NCI-H2107 treated with DMSO at 0.1 percent for 48 hours (cell line): ENCODE measurements at regions not wholly inside any gene's neighbourhood (a gene's known extent, or its start where the extent isn't known, plus 50 kb on each side); places are given as distances from the start of the nearest gene placed in this dataset.
"Not testable (repeated sequence)": the region's sequence is repeated elsewhere in the genome, so short reads cannot be mapped to it uniquely, and the experiment has no call there.

Experiments
- DNase-seq: peaks from one replicate; lab custom pipeline; 2025; ENCODE audit not compliant: unreplicated experiment; lab: John Stamatoyannopoulos, UW

DNA sequence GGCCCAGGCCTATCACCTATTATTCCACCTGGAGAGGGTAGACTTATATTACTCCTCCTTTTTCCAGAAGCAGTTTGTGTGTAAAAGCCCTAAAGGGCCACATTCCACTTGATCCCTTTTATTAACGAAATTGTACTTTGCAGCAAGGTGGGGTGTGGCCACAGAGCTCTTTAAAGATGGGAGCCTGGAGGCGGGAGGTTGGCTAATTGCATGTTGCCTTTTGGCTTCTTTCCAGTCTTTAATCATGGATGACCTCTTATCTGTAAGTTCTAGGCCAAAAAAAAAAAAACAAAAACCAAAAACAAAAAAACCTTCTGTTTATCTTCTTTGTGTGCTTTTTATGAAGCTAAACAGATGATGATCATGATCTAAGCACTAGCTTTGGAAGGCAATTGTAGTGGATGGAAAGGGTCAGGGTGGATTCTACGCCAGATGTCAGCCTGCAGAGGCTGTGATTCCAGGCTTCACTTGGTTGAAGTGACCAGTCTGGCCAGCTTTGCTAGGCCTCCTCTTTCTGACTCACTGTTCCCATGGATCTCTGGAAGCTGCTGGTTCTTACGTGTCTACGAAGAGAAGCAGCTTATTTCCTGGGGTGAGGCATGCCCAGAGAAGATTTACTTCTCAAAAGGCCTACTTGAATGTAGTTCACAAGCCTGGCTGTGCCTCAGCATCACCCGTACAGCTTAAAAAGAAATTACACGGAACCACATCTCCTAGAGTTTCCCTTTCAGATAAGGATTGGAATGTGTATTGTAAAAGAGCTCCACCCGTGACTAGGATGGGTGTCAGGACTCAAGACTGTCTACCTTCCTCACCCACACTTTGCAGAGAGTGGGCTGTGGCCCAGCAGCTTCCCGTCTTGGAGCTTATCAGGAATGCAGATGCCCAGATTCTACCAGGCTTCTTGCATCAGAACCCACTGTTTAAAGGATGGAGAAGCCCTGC, 330.9 kb upstream of the C2CD4B start:
- DNase-seq = no peak

DNA sequence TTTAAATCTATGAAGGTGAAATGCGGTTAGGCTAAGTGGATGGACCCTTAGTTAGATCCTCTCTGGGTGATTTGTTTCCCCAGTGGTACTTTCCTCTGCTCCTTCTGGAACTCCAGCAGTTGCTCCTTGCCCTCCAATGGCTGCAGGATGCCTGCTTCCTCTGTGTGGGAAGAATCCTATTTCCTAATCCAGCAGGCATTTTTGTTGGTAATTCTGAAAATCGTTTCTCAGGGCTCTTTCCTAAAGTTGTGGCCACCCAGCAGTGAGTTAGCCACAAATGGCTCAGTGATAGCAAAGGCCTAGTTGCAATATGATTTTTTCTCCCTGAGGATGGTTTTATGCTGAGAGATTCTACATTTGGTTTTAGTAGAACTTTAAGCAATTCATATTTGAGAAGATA, 332.3 kb upstream of the C2CD4B start:
- no peak for DNase-seq

DNA sequence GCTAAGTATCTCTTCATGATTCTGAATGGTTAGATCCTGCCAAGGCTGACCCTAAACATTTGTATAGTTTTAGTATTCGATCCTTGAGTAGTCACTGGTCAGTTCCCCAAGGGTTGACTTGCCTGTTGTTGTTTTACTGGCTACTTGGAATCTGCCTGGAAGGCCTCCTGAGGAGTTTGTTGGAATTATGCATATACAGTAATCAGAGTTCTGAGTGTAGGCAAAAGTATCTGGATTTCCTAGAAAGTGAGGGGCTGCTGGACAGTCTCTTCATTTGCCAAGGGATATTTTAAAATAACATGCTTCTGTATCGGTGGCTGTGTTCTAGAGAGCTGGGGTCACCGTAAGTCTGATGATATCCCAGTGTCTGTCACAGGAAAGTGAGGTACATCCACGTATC, 333.2 kb upstream of the C2CD4B start:
- no peak for DNase-seq

DNA sequence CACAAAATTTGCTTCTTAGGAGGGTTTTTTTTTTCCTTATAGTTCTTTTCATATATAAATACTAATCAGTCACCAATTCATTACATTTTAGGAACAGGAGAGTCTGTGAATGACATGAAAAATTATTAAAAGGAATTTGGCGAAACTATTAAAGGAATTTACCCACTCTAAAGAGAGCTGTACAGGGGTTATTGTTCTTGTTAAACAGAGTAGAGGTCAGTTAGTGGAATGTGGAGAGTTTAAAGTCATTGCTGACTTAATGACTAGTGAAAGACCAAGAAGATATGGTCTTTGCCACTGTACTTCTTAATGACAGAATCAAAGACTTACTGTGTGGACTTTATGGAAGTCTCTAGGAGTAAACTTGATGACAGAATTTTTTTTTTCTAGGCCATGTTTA, 333.6 kb upstream of the C2CD4B start:
- DNase-seq = no peak

DNA sequence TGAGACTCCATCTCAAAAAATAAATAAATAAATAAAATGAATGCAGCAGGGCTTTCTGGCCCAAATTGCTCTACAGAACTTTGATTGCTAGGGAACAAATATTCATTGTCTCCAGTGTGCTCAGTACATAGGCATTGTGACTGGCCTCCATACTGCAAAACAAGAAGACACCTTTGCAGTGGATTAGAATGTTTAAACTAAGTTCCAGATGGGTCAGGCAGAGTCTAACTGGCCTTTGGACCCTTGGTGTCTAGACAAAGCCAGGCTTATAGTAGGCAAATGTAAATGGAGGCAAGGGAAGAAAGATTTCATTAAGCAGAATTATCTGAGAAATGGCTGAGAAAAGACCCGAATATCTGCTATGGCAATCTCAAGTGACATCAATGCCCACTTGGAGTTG, 335.2 kb upstream of the C2CD4B start:
- no peak for DNase-seq

DNA sequence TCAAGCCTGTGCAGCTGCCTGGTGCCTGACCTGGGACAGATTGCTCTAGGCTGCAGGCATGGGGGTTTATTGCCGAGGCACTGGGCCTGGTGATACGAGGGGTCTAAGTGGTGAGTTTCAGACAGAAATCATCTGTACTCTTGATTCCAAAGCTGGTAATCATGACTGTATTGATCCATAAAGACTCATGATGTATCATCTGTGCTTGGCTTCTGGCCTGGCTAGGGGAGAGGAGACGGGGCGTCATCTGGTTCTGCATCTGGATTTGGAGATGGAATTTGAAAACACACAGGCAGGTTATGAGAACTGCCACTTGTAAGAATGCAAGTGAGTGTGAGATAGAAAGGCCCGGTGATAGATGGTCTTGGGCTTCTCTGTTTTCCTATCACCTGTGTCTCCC, 337.4 kb upstream of the C2CD4B start:
- no peak for DNase-seq

DNA sequence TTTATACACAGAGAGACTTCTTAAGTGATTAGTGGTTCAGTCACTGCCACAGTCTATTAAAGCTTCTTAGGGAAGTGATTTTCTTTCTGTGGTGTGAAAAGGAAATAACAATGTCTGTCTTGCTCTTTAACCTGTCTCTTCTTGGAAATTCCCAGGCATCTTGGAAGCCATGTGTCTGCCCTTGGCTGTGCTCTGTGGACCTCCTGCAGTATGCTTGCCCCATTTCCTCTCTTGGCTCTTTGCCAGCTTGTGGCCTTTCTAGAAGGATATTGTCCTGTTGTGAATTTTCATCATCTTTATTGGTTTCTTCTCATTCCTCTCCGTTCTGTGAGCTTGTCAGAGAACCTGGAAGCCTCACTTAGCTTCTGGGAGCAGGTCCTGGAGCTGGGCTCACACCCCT, 338.4 kb upstream of the C2CD4B start:
- DNase-seq = no peak

DNA sequence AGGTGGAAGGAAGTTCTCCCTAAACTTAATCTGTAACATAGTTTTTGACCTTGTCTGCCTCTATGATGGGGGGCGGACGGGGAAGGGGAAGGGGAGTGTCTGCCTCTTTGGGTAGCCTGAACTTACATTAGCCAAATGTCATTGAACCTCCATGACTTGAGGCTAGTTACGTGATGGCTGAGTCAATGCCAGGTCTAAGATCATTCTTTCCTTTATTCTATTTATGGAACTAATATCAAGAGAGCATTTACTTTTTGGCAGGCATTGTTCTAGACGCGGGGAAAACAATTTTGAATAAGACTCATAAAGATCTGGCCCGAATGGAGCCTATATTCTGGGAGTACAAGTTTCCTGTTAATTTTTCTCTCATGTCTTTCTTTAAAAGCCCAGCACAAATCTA, 340.7 kb upstream of the C2CD4B start:
- no peak for DNase-seq

DNA sequence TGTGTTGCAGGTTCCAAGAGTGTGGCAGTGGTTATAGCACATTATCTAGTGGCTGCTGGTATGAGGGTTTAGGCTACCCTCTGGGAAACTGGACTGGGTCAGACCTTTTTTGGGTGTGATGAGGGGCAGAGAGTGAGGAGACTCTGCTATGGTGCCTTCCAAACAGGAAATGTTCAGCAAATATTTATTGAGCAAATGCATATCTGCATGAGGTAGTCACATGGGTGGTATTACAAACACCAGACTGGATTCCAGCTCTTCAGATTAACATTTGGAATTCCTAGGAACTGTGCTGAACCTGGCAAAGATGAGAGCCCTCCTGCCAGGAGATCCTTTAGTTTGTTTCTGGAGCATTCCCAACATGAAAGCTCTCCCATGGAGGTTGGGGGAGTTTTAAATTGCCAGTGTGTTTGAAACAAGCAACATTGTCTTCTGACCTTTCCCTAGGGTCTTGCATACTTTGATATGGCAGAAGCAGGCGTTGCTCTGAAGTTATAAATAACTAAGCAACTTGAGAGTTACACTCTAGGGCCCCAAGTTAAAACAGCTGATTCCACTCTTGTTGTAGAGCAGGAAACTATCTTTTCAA, 341.2 kb upstream of the C2CD4B start:
- DNase-seq = no peak

DNA sequence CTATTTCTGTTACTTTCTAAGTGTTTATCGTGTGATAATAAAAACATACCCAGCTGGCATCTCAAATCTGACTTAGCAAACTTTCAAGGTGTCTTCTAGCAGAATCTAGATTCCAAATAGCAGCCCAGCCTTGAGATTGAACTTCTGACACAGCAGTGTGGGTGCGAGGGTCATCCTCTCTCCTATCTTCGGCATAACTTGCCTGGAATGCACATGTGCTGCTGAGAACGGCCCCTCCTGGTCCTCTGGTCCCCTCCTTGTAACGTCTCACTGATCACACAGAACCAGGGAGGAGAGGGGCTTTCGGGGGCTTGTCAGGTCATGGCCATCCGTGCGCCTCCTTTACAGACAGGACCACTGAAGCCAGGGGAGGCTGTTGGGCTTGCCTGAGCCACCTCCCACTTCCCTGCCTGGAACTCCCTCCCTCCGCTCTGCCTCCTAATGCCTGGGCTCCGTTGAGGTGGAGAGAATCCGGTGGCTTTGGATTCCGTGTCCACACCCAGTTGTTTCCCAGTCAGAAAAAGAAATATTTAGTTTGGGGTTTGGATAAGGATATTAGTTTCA, 344.4 kb upstream of the C2CD4B start:
- DNase-seq = no peak

DNA sequence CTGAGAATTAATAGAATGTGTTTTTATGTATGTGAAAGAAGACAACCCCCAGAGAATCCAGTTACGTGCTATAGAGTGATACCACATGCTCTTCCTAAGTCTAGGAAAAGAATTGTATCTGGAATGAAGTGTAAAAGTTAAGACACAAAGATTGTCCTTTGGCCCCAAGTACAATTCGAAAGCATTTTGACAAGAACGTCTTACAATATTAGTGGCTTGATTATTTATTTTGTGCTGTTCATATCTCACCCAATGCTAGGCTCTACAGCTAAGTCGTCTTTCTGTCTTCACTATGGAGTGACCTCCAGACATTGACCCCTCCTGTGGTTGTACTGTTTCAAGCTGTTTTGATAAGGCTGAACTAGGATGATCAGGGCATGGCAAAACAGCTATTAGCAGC, 345.7 kb upstream of the C2CD4B start:
- no peak for DNase-seq

DNA sequence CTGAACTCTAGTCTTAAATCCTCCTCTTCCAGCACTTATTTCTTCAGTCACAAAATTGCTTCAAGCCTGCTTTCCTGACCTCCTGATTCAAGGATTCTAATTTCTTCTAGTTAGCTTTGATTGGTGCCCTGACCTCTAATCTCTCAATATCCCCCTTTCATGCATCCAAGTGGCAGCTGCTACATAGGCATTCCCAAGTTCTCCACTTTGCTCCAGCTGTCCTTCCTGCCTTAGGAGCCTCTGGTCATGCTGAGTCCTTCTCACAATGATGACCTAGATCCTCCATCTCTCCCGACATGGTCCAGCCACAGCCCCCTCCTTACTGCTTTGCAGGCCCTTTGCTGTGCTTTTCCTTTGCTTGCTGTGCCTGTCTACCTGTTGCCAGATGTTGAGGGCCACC, 347.8 kb upstream of the C2CD4B start:
- no peak for DNase-seq

DNA sequence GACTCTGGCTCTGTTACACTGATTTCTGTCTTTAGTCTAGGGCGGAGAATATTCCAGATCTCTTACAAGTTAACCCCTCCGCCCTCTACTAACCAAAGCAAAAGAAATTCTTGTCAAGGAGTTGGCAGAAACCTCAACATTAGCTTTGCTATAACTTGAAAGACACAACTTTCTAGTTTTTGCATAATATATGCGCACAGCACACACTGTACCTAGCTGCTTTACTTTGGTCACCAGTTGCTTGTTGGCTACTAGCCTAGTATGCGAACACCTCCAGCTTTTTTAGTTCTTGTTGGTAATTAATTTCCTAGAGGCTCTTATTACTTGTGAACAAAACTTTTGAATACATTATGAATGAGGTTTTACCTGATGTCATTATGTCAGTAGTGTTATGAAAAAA, 348.8 kb upstream of the C2CD4B start:
- DNase-seq = no peak

DNA sequence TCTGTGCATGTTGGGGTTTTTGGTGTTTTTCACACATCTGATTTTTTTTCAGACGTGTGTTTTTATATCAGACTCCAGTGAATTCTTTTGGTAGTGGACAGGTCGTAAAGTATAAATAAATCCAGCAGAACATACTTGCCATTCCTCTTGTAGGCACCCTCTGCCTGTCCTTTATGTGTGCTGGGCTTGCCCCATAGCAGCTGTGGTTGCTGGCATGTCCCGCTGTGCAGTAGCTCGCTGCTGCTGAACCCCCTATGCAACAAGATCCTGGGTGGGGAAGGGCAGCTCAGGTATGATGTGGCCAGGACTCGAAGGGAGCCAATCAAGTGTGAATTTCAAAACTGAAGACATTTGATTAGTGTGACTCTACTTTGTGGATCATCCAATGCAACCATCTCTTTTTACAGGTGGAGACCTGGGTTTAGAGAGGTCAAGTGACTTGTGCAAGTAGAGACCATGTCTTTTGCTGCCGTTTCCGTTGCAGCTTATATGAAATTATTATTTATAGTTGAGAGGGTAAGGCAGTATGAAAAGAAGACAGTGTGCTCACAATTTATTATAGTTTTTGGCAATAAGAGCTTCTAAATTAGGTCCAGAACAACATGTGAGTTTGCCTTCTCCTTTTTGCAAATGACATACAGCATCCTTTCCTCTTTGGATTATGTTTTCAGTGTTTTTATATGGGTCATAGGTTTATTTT, 350.8 kb upstream of the C2CD4B start:
- DNase-seq = no peak

DNA sequence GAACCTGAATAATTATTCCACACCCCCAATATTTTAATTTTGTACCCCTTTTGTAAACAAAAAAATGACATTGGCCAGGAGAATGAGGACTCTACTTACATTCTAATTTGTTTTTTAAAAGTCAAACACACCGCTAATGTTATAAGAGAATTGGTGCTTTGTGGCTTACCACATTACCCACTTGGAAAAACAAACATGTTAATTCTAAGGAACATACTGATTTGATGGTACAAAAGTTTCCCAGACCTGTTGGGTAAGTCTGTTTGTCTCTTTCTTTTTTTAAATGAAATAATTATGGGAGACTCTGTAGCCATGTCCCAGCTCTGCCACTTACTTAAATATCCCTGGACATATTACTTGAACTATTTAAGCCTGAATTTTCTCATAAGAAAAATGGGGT, 352.5 kb upstream of the C2CD4B start:
- DNase-seq = no peak

DNA sequence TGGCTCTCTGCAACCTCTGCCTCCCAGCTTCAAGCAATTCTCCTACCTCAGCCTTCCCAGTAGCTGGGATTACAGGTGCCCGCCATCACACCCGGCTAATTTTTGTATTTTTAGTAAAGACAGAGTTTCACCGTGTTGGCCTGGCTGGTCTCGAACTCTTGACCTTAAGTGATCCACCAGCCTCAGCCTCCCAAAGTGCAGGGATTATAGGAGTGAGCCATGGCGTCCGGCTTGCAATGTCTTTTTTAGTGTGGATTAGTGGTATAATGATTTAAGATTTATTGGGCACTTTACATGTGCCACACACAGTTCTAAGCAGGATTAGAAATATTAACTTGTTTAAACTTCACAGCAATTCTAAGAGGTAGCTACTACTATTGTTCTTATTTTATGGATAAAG, 353.6 kb upstream of the C2CD4B start:
- not testable (repeated sequence) for DNase-seq

DNA sequence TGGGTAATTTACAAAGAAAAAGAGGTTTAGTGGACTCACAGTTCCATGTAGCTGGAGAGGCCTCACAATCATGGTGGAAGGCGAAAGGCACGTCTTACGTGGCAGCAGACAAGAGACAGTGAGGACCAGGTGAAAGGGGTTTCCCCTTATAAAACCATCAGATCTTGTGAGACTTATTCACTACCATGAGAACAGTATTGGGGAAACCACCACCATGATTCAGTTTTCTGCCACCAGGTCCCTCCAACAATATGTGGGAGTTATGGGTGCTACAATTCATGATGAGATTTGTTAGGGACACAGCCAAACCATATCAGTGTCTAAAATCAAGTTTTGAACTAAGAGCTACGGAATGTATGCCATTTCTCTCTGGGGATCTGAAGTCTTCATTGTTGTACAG, 354.8 kb upstream of the C2CD4B start:
- no peak for DNase-seq

DNA sequence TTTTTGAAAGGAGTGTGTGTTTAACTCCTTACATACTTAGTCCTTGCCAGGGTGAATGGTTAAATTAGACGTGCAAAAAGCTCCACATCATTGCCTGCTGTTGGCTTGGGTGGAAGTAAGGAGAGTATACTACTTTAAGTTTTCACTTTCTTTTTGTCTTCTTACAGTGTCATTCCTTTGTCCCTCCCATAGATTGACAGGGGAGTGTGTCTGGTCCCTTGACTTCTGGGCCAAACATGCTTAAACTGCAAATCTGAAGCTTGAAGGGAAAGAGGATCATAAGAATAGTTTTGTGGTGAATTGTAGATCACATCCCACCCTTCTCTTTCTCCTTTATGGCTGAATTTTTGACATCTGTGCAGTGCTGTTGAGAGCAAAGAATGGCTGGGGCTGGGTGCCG, 355.8 kb upstream of the C2CD4B start:
- no peak for DNase-seq

DNA sequence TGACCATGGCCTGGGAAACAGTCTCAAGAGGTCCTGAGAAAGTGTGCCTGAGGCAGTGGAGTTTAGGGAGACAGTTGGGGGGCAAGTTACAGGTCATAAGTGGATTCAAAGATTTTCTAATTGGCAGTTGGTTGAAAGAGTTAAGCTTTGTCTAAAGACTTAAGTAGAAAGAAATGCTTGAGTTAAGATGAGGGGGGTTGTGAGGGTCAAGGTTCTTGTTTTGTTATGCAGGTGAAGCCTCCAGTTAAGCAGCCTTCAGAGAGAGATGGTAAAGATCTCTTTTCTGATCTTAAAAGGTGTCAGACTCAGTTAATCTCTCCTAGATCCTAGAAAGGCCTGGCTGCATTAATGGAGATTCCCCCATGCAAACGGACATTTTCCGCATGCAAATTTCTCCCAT, 356.3 kb upstream of the C2CD4B start:
- DNase-seq = no peak

DNA sequence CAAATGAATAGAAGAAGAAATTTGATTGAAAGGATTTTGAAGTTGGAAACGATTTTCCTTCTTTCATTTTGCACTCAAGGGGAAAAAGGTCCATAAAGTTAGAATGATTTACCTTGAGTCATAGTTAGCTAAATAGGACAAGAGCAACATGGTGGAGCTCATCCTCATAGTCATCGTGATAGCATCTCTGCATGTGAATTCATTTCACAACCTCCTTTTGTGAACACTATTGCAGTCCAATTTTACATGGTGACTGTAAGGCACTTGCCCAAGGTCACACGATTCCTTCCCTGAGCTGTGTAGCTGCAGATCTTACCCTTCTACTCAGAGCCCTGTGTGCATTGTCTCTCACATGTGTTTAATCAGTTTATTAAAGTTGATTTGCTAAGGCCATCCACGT, 359.8 kb upstream of the C2CD4B start:
- no peak for DNase-seq

DNA sequence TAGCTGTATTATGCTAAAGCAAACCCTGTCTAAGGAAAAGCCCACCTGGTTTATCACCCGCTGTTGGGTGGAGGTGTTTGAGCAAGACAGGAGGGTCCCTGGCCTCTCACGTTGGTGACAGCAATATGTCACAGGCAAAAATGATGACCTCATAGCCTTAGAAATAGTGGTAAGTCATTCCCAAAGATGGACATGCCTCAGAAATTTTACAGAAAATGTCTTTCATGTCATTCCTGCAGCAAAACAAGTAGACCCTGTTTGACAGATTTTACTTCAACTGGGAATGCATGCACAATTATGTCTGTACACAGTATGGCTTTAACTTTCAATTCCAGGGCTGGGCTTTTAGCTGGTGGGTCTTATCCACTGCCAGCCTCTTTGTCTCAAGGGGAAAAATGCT, 362.3 kb upstream of the C2CD4B start:
- no peak for DNase-seq

DNA sequence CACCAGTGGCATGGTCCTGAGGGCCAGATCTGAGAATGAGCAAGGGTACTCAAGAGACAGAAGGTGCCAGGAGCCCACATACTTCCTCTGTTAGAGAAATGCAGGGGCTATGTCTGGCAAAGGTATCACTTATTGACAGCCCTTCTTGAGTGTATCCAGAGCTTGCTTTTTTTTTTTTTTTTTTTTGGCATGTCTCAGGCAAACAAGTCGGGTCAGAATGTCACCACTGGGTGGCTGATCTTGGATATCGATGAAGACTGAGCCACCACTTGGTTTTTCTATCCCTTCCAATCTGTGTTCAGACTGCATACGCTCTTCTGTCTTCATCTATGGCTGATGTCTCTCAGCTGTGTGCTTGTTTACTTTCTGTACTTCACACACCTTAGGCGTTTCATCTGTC, 363.4 kb upstream of the C2CD4B start:
- DNase-seq = no peak
